GM21723 (cell line): ENCODE measurements at regions not wholly inside any gene's neighbourhood (a gene's known extent, or its start where the extent isn't known, plus 50 kb on each side); places are given as distances from the start of the nearest gene placed in this dataset.

Experiments
- ATAC-seq: cut with Tn5 transposase; IDR thresholded peaks from one replicate; pipeline ENCODE4 v1.9.1; 2021; ENCODE audit warnings: mild to moderate bottlenecking, moderate library complexity; ENCODE audit not compliant: unreplicated experiment

DNA sequence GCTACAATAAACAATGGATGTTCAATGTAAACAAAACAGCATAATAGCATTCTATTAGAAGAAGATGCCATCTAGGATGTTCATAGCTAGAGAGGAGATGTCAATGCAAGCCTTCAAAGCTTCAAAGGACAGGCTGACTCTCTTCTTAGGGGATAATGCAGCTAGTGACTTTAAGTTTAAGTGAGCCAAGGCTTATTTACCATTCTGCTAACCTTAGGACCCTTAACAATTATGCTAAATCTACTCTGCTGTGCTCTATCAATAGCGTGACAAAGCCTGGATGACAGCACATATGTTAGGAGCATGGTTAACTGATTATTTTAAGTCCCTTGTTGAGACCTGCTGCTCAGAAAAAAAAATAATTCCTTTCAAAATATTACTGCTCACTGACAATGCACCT is 106.0 kb upstream of the SSTR1 start:
- ATAC-seq, result no peak

DNA sequence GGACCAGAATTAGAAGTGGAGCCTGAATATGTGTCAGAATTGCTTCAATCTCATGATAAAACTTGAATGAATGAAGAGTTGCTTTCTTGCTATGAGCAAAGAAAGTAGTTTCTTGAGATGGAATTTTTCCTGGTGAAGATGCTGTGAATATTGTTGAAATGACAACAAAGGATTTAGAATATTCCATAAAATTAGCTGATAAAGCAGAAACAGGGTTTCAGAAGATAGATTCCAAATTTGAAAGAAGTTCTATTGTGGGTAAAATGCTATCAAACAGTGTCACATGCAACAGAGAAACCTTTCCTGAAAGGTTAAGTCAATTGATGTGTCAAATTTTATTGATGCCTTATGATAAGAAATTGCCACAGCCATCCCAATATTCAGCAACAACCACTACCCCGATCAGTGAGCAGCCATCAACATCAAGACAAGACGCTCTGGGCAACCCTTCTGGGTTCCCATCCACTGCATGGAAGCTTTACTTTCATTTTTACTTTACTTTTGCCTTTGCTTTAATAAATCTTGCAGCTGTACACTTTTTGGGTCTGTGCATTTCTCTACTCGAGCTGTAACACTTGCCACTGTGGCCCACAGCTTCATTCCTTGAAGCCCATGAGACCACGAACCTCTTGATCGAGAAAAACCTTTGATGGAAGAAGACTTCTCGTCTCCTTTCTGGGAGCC is 104.0 kb upstream of the SSTR1 start:
- no peak for ATAC-seq

DNA sequence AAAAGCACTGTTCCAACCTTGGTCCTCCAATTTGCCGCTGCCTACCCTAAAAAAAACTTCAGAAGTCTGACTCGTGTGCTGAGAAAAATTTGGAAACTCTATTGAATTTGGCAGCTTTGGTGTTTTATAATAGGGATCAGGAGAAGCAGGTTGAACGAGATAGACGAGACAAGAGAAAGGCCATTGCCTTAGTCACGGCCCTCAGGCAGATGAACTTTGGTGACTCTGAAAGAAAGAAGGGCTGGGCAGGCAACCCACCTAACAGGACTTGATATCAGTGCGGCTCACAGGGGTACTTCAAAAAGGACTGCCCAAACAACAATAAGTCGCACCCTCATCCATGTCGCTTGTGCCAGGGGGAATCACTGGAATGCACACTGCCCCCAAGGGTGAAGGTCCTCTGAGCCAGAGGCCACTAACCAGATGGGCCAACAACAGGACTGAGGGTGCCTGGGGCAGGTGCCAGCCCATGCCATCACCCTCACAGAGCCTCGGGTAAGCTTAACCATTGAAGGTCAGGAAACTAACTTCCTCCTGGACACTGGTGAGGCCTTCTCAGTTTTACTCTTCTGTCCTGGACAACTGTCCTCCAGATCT is 102.5 kb upstream of the SSTR1 start:
- no peak for ATAC-seq

DNA sequence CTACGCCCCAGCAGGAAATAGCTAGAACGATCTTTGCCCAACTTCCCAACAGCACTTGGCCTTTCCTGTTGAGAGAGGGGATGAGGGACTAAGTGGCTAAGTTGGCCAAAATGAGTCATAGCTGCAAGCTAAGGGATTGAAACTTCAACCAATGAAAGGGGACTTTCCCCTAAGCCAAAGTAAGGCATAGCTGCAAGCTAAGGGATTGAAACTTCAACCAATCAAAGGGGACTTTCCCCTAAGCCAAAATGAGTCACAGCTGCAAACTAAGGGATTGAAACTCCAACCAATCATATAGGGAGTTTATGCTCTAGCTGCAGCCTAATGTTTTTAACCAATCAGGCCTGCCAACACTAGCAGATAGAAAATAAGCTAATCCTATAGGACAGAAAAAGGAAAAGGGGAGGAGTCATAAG is 100.5 kb upstream of the SSTR1 start:
- ATAC-seq, result peak; percentile 71

DNA sequence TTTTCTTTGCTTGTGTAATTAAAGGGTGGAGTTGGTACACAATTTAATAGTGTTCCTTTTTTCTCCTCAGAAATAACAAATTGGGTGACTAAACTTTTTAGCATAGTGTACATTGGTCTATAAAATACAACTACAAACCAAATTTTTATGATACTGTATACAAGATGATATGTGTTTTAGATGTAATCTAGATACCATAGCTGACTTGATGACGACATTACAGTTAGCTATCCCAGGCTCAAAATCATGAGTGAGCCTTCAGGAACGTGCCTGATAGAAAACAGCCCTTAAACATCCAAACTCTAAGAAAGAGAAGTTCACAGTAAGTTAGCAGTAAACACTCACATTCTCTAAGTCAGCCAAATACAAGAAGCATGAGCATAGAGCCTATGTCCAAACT is 99.0 kb upstream of the SSTR1 start:
- no peak for ATAC-seq

DNA sequence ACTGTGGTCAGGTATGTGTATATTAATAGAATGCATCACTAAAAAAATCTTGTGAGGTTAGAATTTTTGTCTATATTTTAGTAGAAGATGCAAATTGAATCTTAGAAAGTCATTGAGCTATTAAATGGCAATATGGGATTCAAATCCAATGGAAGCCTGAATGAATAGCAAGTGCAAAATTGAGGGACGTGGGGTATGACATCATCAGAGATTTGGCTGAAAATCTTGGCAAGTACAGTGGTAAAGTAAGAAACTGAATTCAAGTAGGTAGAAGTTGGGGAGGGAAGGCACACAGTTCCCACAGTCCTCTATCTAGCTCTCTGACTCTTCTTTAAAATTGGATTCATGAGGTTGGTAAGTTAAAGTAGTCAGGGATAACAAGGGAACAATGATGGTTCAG is 97.4 kb upstream of the SSTR1 start:
- ATAC-seq, result no peak

DNA sequence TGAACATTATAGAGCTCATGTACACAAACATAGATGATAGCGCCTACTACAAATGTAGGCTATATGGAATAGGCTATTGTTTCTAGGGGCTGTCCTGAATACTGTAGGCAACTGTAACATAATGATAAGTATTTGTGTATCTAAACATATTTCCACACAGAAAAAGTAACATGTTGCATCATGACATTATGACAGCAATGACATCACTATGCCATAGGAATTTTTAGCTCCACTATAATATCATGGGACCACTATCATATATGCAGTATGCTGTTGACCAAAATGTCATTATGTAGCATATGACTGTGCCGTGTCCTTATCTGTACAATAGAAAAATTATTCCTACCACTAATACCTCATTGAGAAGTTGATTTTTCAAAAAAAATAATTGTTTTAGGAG is 96.7 kb upstream of the SSTR1 start:
- no peak for ATAC-seq

DNA sequence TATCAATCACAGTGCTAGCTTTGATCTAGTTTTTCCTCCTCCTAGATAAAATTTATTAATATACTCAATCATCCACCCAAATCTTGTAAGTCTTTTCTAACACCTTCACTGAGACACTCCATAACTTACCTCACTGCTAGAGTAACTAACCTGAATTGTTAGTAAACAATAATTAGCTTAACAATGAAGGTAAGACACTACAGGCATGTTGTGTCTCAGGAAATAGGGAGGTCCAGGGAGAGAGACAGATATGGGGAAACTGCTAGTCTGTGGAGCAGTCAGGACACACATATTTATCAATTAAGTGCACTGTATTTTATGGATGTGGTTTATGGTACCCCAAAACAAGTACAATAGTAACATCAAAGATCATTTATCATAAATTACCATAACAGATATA is 94.2 kb upstream of the SSTR1 start:
- no peak for ATAC-seq

DNA sequence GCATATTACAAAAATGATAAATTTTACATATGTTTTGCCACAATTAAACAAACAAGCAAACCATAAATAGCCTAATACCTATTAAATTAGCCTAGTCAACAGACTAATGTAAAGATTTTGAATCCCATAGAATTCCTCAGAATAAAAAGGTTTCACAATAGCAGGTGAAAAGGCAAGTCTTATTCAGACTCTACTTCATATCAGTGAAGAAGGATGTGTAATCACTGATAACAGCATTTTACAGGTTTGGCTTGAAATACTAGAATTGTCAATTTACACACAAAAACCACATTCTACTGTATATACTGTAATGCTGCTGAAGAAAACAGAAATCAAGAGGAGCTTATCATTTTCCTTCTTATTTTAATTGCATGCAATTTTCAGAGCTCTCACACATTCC is 90.8 kb upstream of the SSTR1 start:
- ATAC-seq, result no peak

DNA sequence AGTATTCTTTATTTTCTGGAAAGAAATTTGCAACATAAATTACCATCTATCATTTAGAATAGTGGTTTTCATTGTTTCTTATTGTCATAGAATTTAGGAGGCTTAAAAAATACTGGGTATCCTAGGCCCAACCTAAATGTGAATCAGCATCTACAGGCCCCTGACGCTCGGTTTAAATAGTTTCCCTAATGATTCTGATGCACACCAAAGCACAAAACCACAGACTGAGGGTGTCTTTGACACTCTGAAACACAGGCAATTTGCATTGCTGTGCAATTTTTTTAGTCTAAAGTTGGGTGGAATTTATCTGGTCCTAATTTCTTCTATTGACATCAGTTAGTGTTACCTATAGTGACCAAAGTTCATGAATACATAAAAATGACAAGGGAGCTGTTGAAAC is 87.6 kb upstream of the SSTR1 start:
- ATAC-seq, result no peak

DNA sequence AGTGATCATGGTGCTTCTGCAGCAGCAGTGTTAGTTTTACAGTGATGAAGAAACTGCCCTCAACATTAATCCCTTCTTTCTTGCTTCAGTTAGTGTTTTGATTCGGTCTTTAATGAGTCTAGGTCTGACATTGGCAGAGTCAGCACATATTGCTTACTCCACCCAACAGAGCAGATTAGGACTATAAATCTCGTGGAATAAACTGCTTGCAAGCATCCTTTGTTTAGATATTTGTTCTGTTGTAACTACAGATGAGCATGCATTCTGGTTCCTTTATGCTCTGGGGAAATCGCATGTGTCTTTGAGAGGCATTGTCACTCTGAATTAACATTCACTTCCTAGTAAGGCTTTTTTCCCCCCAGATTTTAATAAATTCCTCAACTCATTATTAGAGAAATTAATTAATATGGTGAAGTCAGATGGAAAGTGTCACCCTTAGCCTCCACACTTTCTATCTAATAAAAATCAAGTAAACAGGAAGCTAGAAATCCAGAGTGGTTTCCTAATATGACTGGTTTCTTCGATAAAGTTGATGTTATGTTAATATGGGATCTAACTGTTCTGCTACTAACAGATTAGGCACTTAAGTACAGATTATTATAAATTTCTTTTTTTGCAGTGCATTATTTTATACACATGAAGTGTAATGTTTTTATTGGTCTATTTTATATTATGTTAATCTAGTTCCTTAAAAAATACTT is 86.2 kb upstream of the SSTR1 start:
- no peak for ATAC-seq

DNA sequence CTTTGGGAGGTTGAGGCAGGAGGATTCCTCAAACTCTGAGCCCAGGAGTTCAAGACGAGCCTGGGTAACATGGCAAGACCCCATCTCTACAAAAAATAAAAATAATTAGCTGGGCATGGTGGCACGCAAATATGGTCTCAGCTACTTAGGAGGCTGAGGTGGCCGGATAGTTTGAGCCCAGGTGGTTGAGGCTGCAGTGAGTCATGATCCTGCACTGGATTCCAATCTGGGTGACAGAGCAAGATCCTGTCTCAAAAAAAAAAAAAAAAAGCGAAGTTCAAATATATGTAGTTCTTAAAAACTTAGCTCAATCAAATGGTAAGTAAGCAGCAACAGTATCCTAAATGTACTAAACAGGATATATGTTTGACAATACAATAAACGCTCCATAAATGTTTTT is 85.5 kb upstream of the SSTR1 start:
- ATAC-seq, result no peak

DNA sequence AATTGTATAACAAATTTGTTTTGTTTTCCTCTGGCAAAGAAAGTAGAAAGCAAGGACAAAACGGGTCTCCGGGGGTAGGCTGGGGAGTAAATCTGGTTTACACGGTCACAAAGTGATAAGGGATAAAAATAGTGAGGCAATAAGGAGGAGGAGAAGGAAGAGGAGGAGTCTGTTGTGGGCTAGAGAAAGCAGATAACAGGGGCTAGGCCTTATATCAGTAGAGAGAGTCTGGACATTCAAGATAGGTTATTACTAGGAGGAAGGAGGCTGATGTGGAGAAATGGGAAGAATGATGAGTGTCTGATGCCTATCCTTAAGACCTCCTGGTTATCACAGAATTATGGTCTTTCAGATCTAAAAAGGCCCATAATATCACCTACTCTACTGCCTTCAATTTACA is 83.2 kb upstream of the SSTR1 start:
- ATAC-seq, result no peak

DNA sequence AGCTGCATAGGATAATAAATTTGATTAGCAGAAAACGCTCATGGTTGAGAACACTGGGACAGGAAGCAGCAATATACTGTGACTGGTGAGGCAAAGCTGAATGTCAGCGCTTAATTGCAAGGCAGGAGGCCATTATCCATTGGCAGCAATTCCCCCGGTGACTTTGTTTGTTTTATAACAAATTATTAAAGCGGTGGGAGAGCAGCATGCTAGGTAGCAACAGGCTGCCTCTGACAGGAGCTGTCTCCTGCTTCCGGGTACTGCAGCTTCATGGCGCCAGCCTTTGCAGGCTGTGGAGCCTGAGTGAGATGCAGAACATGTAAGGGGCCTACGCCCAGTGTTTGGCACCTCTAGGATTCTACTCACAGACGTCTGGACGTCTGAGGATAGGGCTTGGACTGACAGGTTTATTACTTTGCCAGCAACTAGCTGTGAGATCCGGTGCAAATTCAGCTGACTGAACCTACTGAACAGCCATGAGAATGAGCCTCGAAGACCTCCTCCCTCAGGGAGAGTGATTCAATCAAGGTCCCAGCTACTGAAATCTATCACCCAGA is 82.1 kb upstream of the SSTR1 start:
- no peak for ATAC-seq

DNA sequence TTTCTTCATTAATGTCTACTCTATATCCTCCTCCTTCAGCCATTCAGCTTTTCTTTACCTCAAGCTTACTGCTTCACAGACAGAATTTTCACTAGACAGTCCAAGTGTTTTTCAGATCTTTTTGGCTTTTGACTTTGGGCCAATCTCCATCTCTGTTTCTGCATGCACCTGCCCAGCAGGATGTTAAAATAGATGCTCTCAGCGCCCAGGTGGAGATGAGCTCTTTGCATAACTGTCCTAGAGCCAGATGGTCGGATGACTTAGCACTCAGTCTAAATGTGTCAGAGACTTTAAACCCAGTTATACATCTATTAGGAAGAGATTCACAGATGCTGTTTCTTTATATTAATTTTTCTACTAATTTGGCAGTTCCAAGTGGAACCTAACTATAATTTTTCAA is 80.3 kb upstream of the SSTR1 start:
- no peak for ATAC-seq

DNA sequence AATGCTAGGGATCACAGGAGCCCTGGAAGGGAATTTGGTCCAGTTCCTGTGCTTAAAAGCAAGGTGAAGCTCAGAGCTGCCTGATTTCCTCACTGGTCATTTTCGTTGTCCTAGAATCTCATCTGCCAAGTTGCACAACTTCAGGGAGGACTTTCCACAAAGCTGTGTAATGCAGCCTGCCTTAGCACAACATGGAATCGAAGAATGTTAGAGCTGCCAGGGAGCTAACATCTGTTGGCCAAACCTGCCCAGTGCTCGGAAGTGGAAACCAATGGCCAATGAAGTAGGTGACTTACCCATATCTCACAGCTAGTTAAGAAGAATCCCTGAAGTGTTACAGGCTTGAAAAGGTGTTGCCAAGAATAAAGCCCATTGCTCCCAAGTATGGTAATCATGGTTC is 79.9 kb upstream of the SSTR1 start:
- ATAC-seq, result no peak

DNA sequence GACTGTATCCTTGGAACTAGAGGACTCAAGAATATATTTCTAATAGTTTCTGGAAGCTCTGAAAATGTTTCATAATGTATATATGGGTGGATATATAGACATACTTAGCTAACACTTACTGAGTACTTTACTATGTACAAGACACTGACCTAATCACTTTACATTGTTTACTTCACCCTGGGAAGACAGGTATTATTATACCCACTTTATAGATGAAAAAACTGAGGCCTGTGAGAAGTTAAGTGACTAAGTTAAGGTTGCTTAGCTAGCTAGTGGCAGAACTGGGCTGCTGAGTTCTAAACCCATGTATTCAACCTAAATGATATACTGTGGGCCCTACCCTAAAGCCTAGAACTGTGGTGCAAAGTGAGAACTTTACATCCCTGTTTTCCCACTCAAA is 79.1 kb upstream of the SSTR1 start:
- no peak for ATAC-seq

DNA sequence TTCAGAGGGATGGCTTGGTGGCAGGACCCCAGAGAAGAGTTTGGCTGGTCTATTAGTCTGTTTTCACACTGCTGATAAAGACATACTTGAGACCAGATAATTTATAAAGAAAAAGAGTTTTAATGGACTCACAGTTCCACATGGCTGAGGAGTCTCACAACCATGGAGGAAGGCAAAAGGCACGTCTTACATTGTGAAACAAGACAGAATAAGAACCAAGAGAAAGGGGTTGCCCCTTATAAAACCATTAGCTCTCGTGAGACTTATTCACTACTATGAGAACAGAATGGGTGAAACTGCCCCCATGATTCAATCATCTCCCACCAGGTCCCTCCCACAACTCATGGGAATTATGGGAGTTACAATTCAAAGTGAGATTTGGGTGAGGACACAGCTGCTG is 78.5 kb upstream of the SSTR1 start:
- ATAC-seq, result no peak

DNA sequence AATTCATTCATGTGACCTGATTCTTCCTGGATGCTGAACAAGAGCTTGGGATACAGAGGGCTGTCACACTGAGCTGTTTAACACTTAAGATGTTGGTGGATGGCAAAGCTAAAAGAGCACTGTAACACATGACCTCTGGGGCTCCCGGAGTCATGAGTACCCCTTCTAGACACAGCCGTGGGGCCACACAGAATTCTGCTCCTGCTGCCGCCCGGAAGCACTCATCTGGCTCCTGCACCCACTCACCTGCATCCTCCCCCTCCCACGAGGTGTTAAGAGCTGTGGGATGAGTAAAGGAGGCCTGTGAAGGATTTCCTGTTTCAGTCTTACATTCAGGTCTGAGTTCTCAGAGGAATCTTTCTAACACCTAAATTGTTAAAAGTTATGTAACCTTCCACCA is 78.0 kb upstream of the SSTR1 start:
- ATAC-seq, result no peak

DNA sequence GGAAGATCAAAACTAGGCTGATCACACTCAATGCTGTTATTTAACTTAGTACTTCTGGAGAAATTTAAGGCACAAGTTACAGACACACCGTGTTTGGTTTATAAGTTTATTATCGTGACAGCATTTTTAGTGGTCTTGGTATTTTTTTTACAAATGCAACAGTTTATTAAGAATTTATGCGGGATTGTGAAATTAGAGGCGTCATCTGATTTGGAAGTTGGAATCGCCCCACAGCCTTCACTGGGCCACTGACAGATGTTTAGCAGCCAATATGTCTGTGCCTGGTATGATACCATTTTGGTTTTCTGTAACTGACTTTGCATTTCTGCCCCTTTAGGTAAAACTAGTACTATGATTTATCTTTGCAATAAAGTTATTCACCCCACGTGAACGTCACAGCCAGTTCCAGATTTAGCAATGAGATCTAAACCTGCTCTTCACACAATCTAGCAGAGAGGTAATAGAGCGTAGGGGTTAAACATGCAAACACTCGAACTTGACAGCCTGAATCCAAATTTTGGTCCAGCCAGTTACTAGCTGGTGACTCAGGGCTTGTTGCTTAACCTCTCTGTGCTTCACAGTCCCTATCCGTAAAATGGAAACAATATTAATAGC is 73.2 kb upstream of the SSTR1 start:
- no peak for ATAC-seq

DNA sequence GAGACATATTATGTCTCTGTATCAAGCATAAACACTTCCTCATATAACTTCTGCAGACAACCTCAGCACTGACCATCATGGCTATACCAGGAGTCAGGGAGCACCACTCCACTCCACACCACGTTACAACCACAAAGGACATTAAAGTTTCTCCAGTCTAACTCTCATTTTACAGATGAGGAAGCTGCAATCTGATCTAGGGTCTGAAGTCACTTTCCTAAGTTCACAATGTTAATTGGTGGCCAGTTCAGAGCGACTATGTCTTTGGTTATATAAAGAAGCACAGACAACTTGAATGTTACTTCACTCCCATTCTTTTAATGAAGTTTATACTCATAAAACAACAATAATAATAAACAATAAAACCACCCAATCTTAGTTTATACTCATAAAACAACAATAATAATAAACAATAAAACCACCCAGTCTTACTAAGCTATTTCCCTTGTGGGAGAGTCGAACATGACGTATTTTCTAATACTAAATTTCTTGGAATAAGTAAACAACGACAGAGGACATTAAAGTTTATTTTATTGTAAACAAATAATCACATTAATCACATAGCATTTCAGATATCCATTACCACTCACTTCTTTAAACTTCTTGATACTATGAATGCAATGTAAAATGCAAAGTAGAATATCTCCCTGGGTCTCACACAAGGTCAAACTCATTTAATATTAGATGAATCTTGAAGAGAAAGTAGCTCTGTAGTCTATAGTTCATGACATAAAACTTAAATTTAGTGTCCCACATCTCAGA is 72.4 kb upstream of the SSTR1 start:
- ATAC-seq, result no peak
